BLaER1 treated with 17β-estradiol and CSF1 and Interleukin-3, amounts not matched to agents 10 nM and 100 nM (cell line): ENCODE measurements at regions not wholly inside any gene's neighbourhood (a gene's known extent, or its start where the extent isn't known, plus 50 kb on each side); places are given as distances from the start of the nearest gene placed in this dataset.

Experiments
- H3K27ac ChIP-seq, 11 experiments: shearing (Covaris generic); formaldehyde crosslinking; 2 replicates each; pipeline ENCODE4 v1.8.1; 2022
- H3K27me3 ChIP-seq, 11 experiments: shearing (Covaris generic); formaldehyde crosslinking; 2 replicates each; pipeline ENCODE4 v1.8.1; 2022
- H3K36me3 ChIP-seq, 11 experiments: shearing (Covaris generic); formaldehyde crosslinking; 2 replicates each; pipeline ENCODE4 v1.8.1; 2022
- H3K4me1 ChIP-seq, 10 experiments: shearing (Covaris generic); formaldehyde crosslinking; 2 replicates each; pipeline ENCODE4 v1.8.1; 2022
- H3K4me2 ChIP-seq, 11 experiments: shearing (Covaris generic); formaldehyde crosslinking; 2 replicates each; pipeline ENCODE4 v1.8.1; 2022
- H3K4me3 ChIP-seq, 10 experiments: shearing (Covaris generic); formaldehyde crosslinking; 2 replicates each; pipeline ENCODE4 v1.8.1; 2022
- H3K9ac ChIP-seq, 11 experiments: shearing (Covaris generic); formaldehyde crosslinking; 2 replicates each; pipeline ENCODE4 v1.8.1; 2022
- H3K9me3 ChIP-seq, 11 experiments: shearing (Covaris generic); formaldehyde crosslinking; replicated peaks in 1 of 11; 2 replicates each; pipeline ENCODE4 v1.8.1; 2022
- H4K20me1 ChIP-seq, 11 experiments: shearing (Covaris generic); formaldehyde crosslinking; 2 replicates each; pipeline ENCODE4 v1.8.1; 2022
- Cebpa-rat ChIP-seq, 11 experiments: shearing (Covaris generic); IDR thresholded peaks; 2 replicates each; pipeline ENCODE4 v1.8.1; 2022

- Histone ChIP-seq H3K27me3 (peaks cover 0 to 30% (median 0%) of the 10 kb centered on the region in 11 experiments; a peak in 6 of 22 replicates), H3K36me3 (peaks cover 0 to 2% (median 0%) of the 10 kb centered on the region in 11 experiments; a peak in 1 of 22 replicates), H4K20me1 (peaks cover 0 to 14% (median 0%) of the 10 kb centered on the region in 11 experiments; a peak in 2 of 22 replicates), H3K9me3 (peaks cover 11 to 16% (median 14%) of the 10 kb centered on the region in 11 experiments; a peak in 20 of 22 replicates), H3K27ac (no peak overlapping the region), H3K4me2 (no peak overlapping the region), H3K4me3 (no peak overlapping the region), H3K9ac (no peak overlapping the region), H3K4me1 (peaks cover 0 to 45% (median 35%) of the 10 kb centered on the region in 10 experiments; a peak in 15 of 20 replicates)
- TF ChIP-seq Cebpa-rat (IDR thresholded peaks at IDR 0.05): no peak
Observed at GRCh38 chr10:131569851-131570715, 258.6 kb upstream of the TCERG1L start.

- no peak for TF ChIP-seq Cebpa-rat (IDR thresholded peaks at IDR 0.05)
Observed at GRCh38 chr10:131570716-131571307, 259.3 kb upstream of the TCERG1L start.

GRCh38 chr10:131571346-131571745 lies 259.8 kb upstream of the TCERG1L start:
- Histone ChIP-seq H3K4me2 (no peak overlapping the region), H3K27ac (no peak overlapping the region), H3K4me1 (peaks cover 0 to 55% (median 45%) of the 10 kb centered on the region in 10 experiments; a peak in 17 of 20 replicates), H3K36me3 (no peaks in the 10 kb centered on the region), H3K4me3 (no peak overlapping the region), H3K27me3 (peaks cover 0 to 41% (median 0%) of the 10 kb centered on the region in 11 experiments; a peak in 6 of 22 replicates), H3K9ac (no peak overlapping the region), H3K9me3 (peaks cover 0 to 4% (median 1%) of the 10 kb centered on the region in 11 experiments; a peak in 11 of 22 replicates), H4K20me1 (peaks cover 0 to 14% (median 0%) of the 10 kb centered on the region in 11 experiments; a peak in 2 of 22 replicates)
- TF ChIP-seq Cebpa-rat (IDR thresholded peaks at IDR 0.05): no peak

More at GRCh38 chr10:131570716-131571307, 259.3 kb upstream of the TCERG1L start:
- peaks cover 0 to 50% (median 39%) of the 10 kb centered on the region in 10 experiments; a peak in 16 of 20 replicates for H3K4me1 ChIP-seq
- no peak overlapping the region for H3K4me3 ChIP-seq
- peaks cover 0 to 36% (median 0%) of the 10 kb centered on the region in 11 experiments; a peak in 6 of 22 replicates for H3K27me3 ChIP-seq
- H3K27ac ChIP-seq: no peak overlapping the region
- no peaks in the 10 kb centered on the region; a peak in 1 of 22 replicates for H3K36me3 ChIP-seq
- H4K20me1 ChIP-seq: peaks cover 0 to 14% (median 0%) of the 10 kb centered on the region in 11 experiments; a peak in 2 of 22 replicates
- H3K4me2 ChIP-seq: no peak overlapping the region
- H3K9ac ChIP-seq: no peak overlapping the region
- peaks cover 4 to 9% (median 7%) of the 10 kb centered on the region in 11 experiments; a peak in 20 of 22 replicates for H3K9me3 ChIP-seq

GRCh38 chr10:131571865-131572264 lies 260.3 kb upstream of the TCERG1L start:
- Histone ChIP-seq H3K27ac (no peak overlapping the region), H3K9me3 (no peaks in the 10 kb centered on the region), H4K20me1 (peaks cover 0 to 14% (median 0%) of the 10 kb centered on the region in 11 experiments; a peak in 2 of 22 replicates), H3K27me3 (peaks cover 0 to 46% (median 0%) of the 10 kb centered on the region in 11 experiments; a peak in 6 of 22 replicates), H3K9ac (no peak overlapping the region), H3K4me3 (no peak overlapping the region), H3K36me3 (no peaks in the 10 kb centered on the region), H3K4me1 (peaks cover 2 to 55% (median 47%) of the 10 kb centered on the region in 10 experiments; a peak in 19 of 20 replicates), H3K4me2 (no peak overlapping the region)
- no peak for TF ChIP-seq Cebpa-rat (IDR thresholded peaks at IDR 0.05)

GRCh38 chr10:131573256-131573655 lies 261.7 kb upstream of the TCERG1L start:
- Histone ChIP-seq H3K4me3 (no peak overlapping the region), H3K27ac (no peak overlapping the region), H3K36me3 (no peaks in the 10 kb centered on the region), H3K4me2 (peak overlapping the region in 8 of 11 experiments; percentile 40 to 71 (median 64); a peak in 11 of 22 replicates), H3K4me1 (peaks cover 5 to 59% (median 52%) of the 10 kb centered on the region in 10 experiments; a peak in 19 of 20 replicates), H3K9ac (no peak overlapping the region), H4K20me1 (peaks cover 0 to 18% (median 0%) of the 10 kb centered on the region in 11 experiments; a peak in 4 of 22 replicates), H3K27me3 (peaks cover 0 to 57% (median 0%) of the 10 kb centered on the region in 11 experiments; a peak in 6 of 22 replicates), H3K9me3 (no peaks in the 10 kb centered on the region)
- TF ChIP-seq Cebpa-rat (IDR thresholded peaks at IDR 0.05): no peak

- H3K27me3 ChIP-seq: peaks cover 0 to 60% (median 0%) of the 10 kb centered on the region in 11 experiments; a peak in 6 of 22 replicates
- H3K9me3 ChIP-seq: no peaks in the 10 kb centered on the region
- 0 out of 22 replicates have a peak overlapping the region, but pooled peaks of 1 of the 11 experiments have one; percentile 19 for H3K9ac ChIP-seq
- H3K27ac ChIP-seq: no peak overlapping the region
- no peak for TF ChIP-seq Cebpa-rat (IDR thresholded peaks at IDR 0.05)
- H3K36me3 ChIP-seq: no peaks in the 10 kb centered on the region
- peaks cover 5 to 59% (median 48%) of the 10 kb centered on the region in 10 experiments; a peak in 19 of 20 replicates for H3K4me1 ChIP-seq
- H4K20me1 ChIP-seq: peaks cover 0 to 20% (median 0%) of the 10 kb centered on the region in 11 experiments; a peak in 4 of 22 replicates
- no peak overlapping the region for H3K4me3 ChIP-seq
- peak overlapping the region in 9 of 11 experiments; percentile 18 to 71 (median 64); a peak in 15 of 22 replicates for H3K4me2 ChIP-seq
Observed at GRCh38 chr10:131573707-131574106, 262.2 kb upstream of the TCERG1L start.

- Histone ChIP-seq H3K27me3 (peaks cover 0 to 60% (median 0%) of the 10 kb centered on the region in 11 experiments; a peak in 6 of 22 replicates), H3K9ac (peak overlapping the region in 1 of 11 experiments; percentile 19; a peak in 1 of 22 replicates), H3K4me1 (peaks cover 5 to 56% (median 48%) of the 10 kb centered on the region in 10 experiments; a peak in 19 of 20 replicates), H3K27ac (no peak overlapping the region), H3K36me3 (no peaks in the 10 kb centered on the region), H3K4me3 (no peak overlapping the region), H4K20me1 (peaks cover 0 to 24% (median 0%) of the 10 kb centered on the region in 11 experiments; a peak in 4 of 22 replicates), H3K9me3 (no peaks in the 10 kb centered on the region), H3K4me2 (peak overlapping the region in 9 of 11 experiments; percentile 18 to 71 (median 64); a peak in 16 of 22 replicates)
- no peak for TF ChIP-seq Cebpa-rat (IDR thresholded peaks at IDR 0.05)
Observed at GRCh38 chr10:131574363-131574706, 262.8 kb upstream of the TCERG1L start.

- H3K27ac ChIP-seq: no peak overlapping the region
- H4K20me1 ChIP-seq: peaks cover 0 to 29% (median 0%) of the 10 kb centered on the region in 11 experiments; a peak in 4 of 22 replicates
- no peak for TF ChIP-seq Cebpa-rat (IDR thresholded peaks at IDR 0.05)
- peak overlapping the region in 9 of 11 experiments; percentile 18 to 71 (median 64); a peak in 15 of 22 replicates for H3K4me2 ChIP-seq
- H3K4me1 ChIP-seq: peaks cover 6 to 62% (median 53%) of the 10 kb centered on the region in 10 experiments; a peak in 19 of 20 replicates
- no peak overlapping the region for H3K4me3 ChIP-seq
- H3K27me3 ChIP-seq: peaks cover 0 to 65% (median 0%) of the 10 kb centered on the region in 11 experiments; a peak in 7 of 22 replicates
- no peak overlapping the region for H3K9ac ChIP-seq
- no peaks in the 10 kb centered on the region for H3K9me3 ChIP-seq
- no peaks in the 10 kb centered on the region for H3K36me3 ChIP-seq
Observed at GRCh38 chr10:131574707-131575430, 263.3 kb upstream of the TCERG1L start.
